Neural progenitor cell (in vitro differentiated cells): ENCODE measurements at regions not wholly inside any gene's neighbourhood (a gene's known extent, or its start where the extent isn't known, plus 50 kb on each side); places are given as distances from the start of the nearest gene placed in this dataset.

Experiments
- CTCF ChIP-seq: fragments of 200-600 bp; sonication (generic); IDR thresholded peaks from 2 replicates; pipeline ENCODE4 v1.5.1; 2017; ENCODE audit warnings: antibody characterized with exemption, mild to moderate bottlenecking
- EZH2 ChIP-seq: fragments of 200-600 bp; sonication (generic); IDR thresholded peaks from 2 replicates; pipeline ENCODE4 v1.6.1; 2017; ENCODE audit warnings: antibody characterized with exemption, mild to moderate bottlenecking, moderate library complexity
- EZH2phosphoT487 ChIP-seq: fragments of 200-600 bp; sonication (generic); IDR thresholded peaks from 2 replicates; pipeline ENCODE4 v1.6.1; 2017; ENCODE audit warnings: antibody characterized with exemption

DNA sequence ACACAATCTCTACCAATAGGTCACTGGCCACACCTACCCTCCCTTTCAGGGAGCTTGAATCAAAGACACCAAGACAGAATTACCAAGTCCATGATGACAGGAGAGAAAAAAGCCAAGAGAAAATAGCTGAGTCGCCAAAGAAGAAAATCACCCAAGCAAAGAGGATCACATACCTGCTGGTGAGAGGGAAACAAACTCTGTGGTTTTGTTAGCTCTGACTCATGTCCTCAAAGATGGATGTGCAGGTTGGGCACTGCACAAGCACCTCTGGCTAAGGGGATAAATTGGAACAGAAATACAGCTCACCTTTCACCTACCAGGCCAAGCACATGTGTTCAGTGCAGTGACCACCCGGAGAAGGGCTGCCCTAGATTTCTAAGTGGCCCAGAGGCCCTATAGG is 114.8 kb downstream of the TFAP2A start:
- no peak for TF ChIP-seq CTCF
- no peak for TF ChIP-seq EZH2
- no peak for TF ChIP-seq EZH2phosphoT487
